A549 (cell line): ENCODE measurements at regions not wholly inside any gene's neighbourhood (a gene's known extent, or its start where the extent isn't known, plus 50 kb on each side); places are given as distances from the start of the nearest gene placed in this dataset.

Source experiments
- CBX8 ChIP-seq: fragments of 200-600 bp; sonication (generic); IDR thresholded peaks from 2 replicates; pipeline ENCODE4 v1.6.1; 2016
- CHD2 ChIP-seq: fragments of 150-350 bp; IDR thresholded peaks from 2 replicates; pipeline ENCODE4 v1.6.1; 2014; ENCODE audit warnings: low read length; ENCODE audit not compliant: partially characterized antibody
- POLR2A ChIP-seq: IDR thresholded peaks from 2 replicates; pipeline ENCODE4 v1.6.1; 2012; ENCODE audit warnings: mild to moderate bottlenecking, low read length
- USF2 ChIP-seq: fragments of 450-650 bp; IDR thresholded peaks from 2 replicates; pipeline ENCODE4 v1.6.1; 2014; ENCODE audit warnings: antibody characterized with exemption
- ZC3H11A ChIP-seq: fragments of 450-650 bp; IDR thresholded peaks from 2 replicates; pipeline ENCODE4 v1.6.1; 2014; ENCODE audit warnings: antibody characterized with exemption, mild to moderate bottlenecking
- TF ChIP-seq, protein P1 (sequence below): fragments of >200 bp; sonication (Bioruptor Twin); formaldehyde crosslinking; IDR thresholded peaks from 3 replicates; pipeline ENCODE4 v1.5.1; 2016
- TF ChIP-seq, protein P2 (sequence below): IDR thresholded peaks from 2 replicates; pipeline ENCODE4 v1.6.1; 2012
- TF ChIP-seq, protein P3 (sequence below): IDR thresholded peaks from 2 replicates; pipeline ENCODE4 v1.6.1; 2012

- TF ChIP-seq, protein P1, sequence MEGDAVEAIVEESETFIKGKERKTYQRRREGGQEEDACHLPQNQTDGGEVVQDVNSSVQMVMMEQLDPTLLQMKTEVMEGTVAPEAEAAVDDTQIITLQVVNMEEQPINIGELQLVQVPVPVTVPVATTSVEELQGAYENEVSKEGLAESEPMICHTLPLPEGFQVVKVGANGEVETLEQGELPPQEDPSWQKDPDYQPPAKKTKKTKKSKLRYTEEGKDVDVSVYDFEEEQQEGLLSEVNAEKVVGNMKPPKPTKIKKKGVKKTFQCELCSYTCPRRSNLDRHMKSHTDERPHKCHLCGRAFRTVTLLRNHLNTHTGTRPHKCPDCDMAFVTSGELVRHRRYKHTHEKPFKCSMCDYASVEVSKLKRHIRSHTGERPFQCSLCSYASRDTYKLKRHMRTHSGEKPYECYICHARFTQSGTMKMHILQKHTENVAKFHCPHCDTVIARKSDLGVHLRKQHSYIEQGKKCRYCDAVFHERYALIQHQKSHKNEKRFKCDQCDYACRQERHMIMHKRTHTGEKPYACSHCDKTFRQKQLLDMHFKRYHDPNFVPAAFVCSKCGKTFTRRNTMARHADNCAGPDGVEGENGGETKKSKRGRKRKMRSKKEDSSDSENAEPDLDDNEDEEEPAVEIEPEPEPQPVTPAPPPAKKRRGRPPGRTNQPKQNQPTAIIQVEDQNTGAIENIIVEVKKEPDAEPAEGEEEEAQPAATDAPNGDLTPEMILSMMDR = no peak
- TF ChIP-seq, protein P2, sequence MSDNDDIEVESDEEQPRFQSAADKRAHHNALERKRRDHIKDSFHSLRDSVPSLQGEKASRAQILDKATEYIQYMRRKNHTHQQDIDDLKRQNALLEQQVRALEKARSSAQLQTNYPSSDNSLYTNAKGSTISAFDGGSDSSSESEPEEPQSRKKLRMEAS = no peak
- TF ChIP-seq CBX8 (no peak), ZC3H11A (no peak), POLR2A (no peak), CHD2 (no peak), USF2 (no peak)
- TF ChIP-seq, protein P3, sequence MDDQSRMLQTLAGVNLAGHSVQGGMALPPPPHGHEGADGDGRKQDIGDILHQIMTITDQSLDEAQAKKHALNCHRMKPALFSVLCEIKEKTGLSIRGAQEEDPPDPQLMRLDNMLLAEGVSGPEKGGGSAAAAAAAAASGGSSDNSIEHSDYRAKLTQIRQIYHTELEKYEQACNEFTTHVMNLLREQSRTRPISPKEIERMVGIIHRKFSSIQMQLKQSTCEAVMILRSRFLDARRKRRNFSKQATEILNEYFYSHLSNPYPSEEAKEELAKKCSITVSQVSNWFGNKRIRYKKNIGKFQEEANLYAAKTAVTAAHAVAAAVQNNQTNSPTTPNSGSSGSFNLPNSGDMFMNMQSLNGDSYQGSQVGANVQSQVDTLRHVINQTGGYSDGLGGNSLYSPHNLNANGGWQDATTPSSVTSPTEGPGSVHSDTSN = no peak
These were observed 477.8 kb downstream of the HINT1 start for GRCh38 chr5:130687085-130687733.
